ENCODE measurements at regions not wholly inside any gene's neighbourhood (a gene's known extent, or its start where the extent isn't known, plus 50 kb on each side); places are given as distances from the start of the nearest gene placed in this dataset.
"Not testable (repeated sequence)": the region's sequence is repeated elsewhere in the genome, so short reads cannot be mapped to it uniquely, and the experiment has no call there.

DNA sequence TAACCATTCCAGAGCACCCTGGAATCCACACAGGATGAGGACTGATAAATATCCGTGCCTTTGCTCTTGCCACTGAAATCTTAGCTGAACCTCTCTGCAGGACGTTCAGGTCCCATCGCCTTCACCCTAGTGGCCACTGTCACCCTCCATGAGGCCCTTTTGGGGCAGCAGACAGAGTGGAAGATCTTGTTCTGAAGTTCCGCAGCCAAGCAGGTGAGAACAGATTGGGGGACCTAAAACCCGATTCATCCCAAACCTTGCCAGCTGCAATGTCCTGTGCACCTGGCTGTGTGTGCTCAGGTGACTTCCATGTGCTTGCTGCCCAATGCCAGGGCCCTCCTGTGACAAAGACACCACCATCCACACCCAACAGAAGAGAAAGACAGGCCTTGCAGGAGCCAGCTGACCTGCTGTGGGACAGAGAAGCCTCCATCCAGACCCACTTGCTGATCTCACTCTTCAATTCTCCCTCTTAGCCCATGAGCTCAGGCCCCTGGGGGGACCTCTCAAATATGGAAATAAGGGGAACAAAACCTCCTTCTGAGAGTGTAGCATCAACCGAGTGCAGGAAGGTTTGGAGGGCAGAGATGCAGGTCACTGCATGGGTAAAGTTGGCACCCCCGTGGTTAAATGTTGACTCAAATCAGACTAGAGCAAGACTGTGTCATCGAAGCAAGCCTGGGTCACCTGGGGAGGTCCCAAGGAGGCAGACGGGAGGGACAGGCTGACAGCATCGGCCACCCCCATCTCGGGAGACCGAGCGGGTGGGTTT, 308.7 kb upstream of the DIO3 start:
- H3K36me3 Mint-ChIP-seq (ENCODE audit: low read depth): no peaks in the 10 kb centered on the region
- H3K4me1 Mint-ChIP-seq (ENCODE audit: low read depth): peaks cover 15% of the 10 kb centered on the region
- H3K9me3 Mint-ChIP-seq (ENCODE audit: insufficient read depth): no peaks in the 10 kb centered on the region
- CTCF ChIA-PET: no interaction called here
- no peak for DNase-seq
- no peak for ATAC-seq
- peaks cover 3% of the 10 kb centered on the region for H3K27me3 Mint-ChIP-seq (ENCODE audit: low read depth)
- POLR2A ChIA-PET: no interaction called here
- H3K4me3 Mint-ChIP-seq: no peak overlapping the region
- H3K27ac Mint-ChIP-seq: no peak overlapping the region

DNA sequence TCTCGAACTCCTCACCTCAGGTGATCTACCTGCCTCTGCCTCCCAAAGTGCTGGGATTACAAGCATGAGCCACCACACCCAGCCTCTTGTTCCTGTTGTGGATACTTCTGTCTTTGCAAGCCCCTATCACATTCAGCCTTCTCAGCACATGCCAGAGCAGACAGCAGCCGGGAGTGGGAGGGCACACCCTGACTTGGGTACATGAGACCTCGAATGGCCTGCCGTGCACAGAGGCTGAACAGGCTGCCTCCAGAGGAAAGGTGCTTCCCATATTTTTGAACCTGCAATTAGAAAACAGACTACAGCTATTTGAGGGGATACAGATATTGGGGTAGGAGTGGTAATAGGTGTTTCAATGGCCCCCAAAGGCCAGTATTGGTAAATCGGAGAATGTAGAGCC, 307.3 kb upstream of the DIO3 start:
- ChIA-PET CTCF (no interaction called here), POLR2A (no interaction called here)
- H3K27me3 Mint-ChIP-seq (ENCODE audit: low read depth): peaks cover 5% of the 10 kb centered on the region

DNA sequence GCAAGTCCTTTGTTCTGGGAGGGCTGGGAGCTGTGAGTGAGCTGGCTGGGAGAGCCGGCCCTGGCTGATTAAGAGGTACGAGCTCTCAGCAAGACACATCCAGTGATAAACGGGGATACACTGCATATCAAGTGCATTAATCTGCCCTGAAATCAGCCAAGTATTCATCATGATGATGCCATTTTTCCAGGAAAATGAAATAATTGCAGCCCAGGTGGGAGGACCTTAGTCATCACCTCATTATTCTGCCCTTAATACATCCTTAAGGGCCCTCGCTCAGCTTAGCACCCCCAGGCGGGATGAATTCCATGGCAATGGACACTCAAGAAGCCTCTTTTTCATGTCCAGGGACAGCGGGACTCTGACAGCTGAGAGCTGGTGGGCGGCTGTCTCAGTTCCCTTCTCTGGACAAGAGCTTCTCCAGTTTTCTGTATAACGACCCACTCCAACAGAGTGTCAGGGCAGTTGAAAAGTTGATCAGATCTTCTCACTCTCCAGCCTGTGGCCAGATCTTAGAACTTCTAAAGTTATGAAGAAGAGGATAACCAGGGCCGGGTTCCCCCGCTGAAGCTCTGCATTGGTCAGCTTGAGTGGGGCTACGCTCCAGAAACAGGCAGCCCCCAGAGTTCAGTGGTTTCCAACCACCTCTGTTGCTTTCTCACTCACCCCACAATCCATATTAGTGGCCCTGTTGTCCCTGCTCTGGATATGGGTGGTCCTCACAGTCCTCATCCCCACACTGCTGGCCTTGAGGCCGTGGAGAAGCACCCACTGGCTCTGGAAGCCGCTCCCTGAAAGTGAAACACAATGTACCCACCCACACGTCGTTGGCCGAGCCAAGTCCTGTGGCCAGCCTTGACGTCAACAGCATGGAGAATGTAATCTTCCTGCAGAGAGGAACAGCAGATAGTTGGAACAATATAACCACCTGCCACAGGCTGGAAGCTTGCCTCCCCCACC, 306.2 kb upstream of the DIO3 start:
- Mint-ChIP-seq H3K36me3 (ENCODE audit: low read depth) (no peaks in the 10 kb centered on the region), H3K4me1 (ENCODE audit: low read depth) (peaks cover 15% of the 10 kb centered on the region), H3K27me3 (ENCODE audit: low read depth) (peaks cover 8% of the 10 kb centered on the region), H3K4me3 (no peak overlapping the region), H3K9me3 (ENCODE audit: insufficient read depth) (no peaks in the 10 kb centered on the region), H3K27ac (no peak overlapping the region)
- CTCF ChIA-PET: no interaction called here
- ATAC-seq: no peak
- DNase-seq: no peak
- POLR2A ChIA-PET: interaction anchor here (0.6 kb wide), 1 partner anchor 792 kb away, joined by 4 read pairs; no protein-coding TSS in a partner anchor

More for the DNA sequence above, 307.3 kb upstream of the DIO3 start:
- no peak for ATAC-seq
- H3K36me3 Mint-ChIP-seq (ENCODE audit: low read depth): no peaks in the 10 kb centered on the region
- no peak for DNase-seq
- no peak overlapping the region for H3K4me3 Mint-ChIP-seq
- no peaks in the 10 kb centered on the region for H3K9me3 Mint-ChIP-seq (ENCODE audit: insufficient read depth)
- H3K27ac Mint-ChIP-seq: no peak overlapping the region
- H3K4me1 Mint-ChIP-seq (ENCODE audit: low read depth): peaks cover 15% of the 10 kb centered on the region

DNA sequence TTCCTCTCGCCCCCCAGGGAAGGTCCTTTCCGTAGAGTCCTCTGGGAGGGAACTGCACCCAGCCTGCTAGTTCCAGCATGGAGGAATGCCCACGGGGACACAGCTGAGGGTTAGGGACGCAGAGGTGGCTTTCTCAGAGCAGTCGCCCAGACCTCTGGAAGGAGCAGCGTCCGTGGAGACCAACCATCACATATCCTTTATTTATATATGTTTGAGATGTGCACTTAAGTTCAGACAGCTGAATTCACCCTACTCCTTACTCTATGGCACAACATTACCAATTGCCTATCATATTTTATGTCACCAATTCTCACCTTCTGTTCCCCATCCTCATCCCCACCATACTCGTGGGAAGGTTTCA, 305.6 kb upstream of the DIO3 start:
- ATAC-seq: no peak
- POLR2A ChIA-PET: no interaction called here
- H3K4me3 Mint-ChIP-seq: no peak overlapping the region
- no peaks in the 10 kb centered on the region for H3K9me3 Mint-ChIP-seq (ENCODE audit: insufficient read depth)
- H3K27me3 Mint-ChIP-seq (ENCODE audit: low read depth): peaks cover 8% of the 10 kb centered on the region
- CTCF ChIA-PET: no interaction called here
- H3K36me3 Mint-ChIP-seq (ENCODE audit: low read depth): no peaks in the 10 kb centered on the region
- peaks cover 15% of the 10 kb centered on the region for H3K4me1 Mint-ChIP-seq (ENCODE audit: low read depth)
- DNase-seq: no peak
- H3K27ac Mint-ChIP-seq: no peak overlapping the region

DNA sequence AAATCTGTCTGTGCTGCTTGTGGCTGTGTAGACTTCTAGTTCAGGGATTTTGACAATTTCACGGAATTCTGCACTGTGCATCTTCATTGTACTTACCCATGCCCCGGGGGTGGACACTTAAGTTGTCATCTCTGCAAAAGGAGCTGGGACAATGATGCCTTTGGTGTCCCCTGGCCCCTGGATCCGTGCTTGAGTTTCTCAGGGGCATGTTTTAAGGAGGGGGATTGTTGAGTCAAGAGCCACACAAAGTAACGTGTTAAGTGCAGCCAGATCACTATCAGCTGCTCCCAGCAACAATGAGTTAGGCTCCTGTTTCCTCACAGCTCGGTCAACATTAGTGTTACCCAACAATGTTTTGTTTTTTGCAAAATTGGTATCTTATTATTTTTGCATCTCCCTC, 305.0 kb upstream of the DIO3 start:
- no peaks in the 10 kb centered on the region for H3K9me3 Mint-ChIP-seq (ENCODE audit: insufficient read depth)
- H3K4me3 Mint-ChIP-seq: no peak overlapping the region
- no peak for ATAC-seq
- peaks cover 8% of the 10 kb centered on the region for H3K27me3 Mint-ChIP-seq (ENCODE audit: low read depth)
- H3K27ac Mint-ChIP-seq: no peak overlapping the region
- peaks cover 15% of the 10 kb centered on the region for H3K4me1 Mint-ChIP-seq (ENCODE audit: low read depth)
- POLR2A ChIA-PET: no interaction called here
- CTCF ChIA-PET: no interaction called here
- H3K36me3 Mint-ChIP-seq (ENCODE audit: low read depth): no peaks in the 10 kb centered on the region
- no peak for DNase-seq

DNA sequence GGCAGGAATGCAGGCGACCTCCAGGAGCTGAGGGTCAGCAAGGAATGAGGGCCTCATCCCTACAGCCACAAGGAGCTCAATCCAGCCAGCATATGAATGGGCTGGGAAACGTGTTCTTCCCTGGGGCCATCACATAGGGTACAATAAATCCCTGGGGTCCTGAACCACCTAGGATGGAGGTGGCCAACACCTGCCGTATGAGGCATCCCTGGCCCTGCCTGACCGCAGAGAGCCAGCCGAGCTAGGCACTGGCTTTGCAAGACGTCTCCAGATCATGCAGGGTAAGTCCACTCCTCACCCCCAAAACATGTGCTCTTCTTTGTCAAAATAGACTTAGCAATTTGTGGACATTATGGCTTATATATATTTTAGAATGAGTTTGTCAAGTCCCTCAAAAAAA, 303.7 kb upstream of the DIO3 start:
- H3K4me3 Mint-ChIP-seq: no peak overlapping the region
- no peaks in the 10 kb centered on the region for H3K36me3 Mint-ChIP-seq (ENCODE audit: low read depth)
- DNase-seq (no peak), ATAC-seq (no peak)
- ChIA-PET CTCF (no interaction called here), POLR2A (no interaction called here)
- H3K27ac Mint-ChIP-seq: no peak overlapping the region
- no peaks in the 10 kb centered on the region for H3K9me3 Mint-ChIP-seq (ENCODE audit: insufficient read depth)
- H3K27me3 Mint-ChIP-seq (ENCODE audit: low read depth): peaks cover 8% of the 10 kb centered on the region
- peaks cover 5% of the 10 kb centered on the region for H3K4me1 Mint-ChIP-seq (ENCODE audit: low read depth)

DNA sequence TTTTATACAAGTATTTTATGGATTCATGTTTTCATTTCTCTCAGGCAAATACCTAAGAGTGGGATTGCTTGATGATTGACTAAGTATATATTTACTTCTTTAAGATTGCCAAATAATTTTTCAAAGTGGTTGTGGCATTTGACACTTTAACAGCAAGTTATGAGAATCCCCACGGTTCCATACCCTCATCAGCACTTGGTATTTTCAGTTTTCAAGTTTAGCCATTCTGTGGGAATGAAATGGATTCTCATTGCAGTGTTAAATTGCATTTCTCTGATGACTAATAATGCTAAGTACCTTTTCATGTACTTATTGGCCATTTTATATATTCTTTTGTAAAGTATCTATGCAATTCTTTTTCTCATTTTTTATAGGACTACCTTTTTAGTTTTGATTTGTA, 301.5 kb upstream of the DIO3 start:
- no peak overlapping the region for H3K27ac Mint-ChIP-seq
- no peaks in the 10 kb centered on the region for H3K4me1 Mint-ChIP-seq (ENCODE audit: low read depth)
- ChIA-PET CTCF (no interaction called here), POLR2A (no interaction called here)
- no peak overlapping the region for H3K4me3 Mint-ChIP-seq
- H3K9me3 Mint-ChIP-seq (ENCODE audit: insufficient read depth): no peaks in the 10 kb centered on the region
- H3K36me3 Mint-ChIP-seq (ENCODE audit: low read depth): no peaks in the 10 kb centered on the region
- H3K27me3 Mint-ChIP-seq (ENCODE audit: low read depth): peaks cover 11% of the 10 kb centered on the region
- ATAC-seq (no peak), DNase-seq (no peak)

DNA sequence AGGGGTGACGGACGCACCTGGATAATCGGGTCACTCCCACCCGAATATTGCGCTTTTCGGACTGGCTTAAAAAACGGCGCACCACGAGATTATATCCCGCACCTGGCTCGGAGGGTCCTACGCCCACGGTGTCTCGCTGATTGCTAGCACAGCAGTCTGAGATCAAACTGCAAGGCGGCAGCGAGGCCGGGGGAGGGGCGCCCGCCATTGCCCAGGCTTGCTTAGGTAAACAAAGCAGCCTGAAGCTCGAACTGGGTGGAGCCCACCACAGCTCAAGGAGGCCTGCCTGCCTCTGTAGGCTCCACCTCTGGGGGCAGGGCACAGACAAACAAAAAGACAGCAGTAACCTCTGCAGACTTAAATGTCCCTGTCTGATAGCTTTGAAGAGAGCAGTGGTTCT, 294.9 kb upstream of the DIO3 start:
- CTCF ChIA-PET; ATAC-seq; H3K36me3 Mint-ChIP-seq (ENCODE audit: low read depth); H3K4me1 Mint-ChIP-seq (ENCODE audit: low read depth); H3K4me3 Mint-ChIP-seq; POLR2A ChIA-PET; DNase-seq; H3K9me3 Mint-ChIP-seq (ENCODE audit: insufficient read depth); H3K27ac Mint-ChIP-seq; H3K27me3 Mint-ChIP-seq (ENCODE audit: low read depth): not testable (repeated sequence)

DNA sequence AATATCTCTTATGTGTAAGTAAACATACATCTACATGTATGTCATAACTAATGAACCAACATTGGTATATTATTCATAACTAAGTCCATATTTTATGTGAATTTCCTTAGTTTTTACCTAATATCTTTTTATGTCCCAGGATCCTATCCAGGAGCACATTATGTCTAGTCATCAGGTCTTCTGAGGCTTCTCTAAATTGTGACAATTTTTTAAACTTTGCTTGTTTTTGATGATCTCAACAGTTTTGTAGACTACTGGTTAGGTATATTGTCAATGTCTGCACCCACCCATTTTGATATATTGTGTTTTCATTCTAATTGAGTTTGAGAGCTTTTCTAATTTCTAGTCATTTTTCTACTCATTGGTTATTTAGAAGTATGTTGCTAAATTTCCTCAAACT, 288.2 kb upstream of the DIO3 start:
- Mint-ChIP-seq H3K27ac (no peak overlapping the region), H3K27me3 (ENCODE audit: low read depth) (peaks cover 2% of the 10 kb centered on the region), H3K9me3 (ENCODE audit: insufficient read depth) (no peaks in the 10 kb centered on the region), H3K4me1 (ENCODE audit: low read depth) (no peaks in the 10 kb centered on the region), H3K36me3 (ENCODE audit: low read depth) (no peaks in the 10 kb centered on the region), H3K4me3 (no peak overlapping the region)
- no peak for DNase-seq
- ATAC-seq: no peak
- ChIA-PET CTCF (no interaction called here), POLR2A (no interaction called here)

DNA sequence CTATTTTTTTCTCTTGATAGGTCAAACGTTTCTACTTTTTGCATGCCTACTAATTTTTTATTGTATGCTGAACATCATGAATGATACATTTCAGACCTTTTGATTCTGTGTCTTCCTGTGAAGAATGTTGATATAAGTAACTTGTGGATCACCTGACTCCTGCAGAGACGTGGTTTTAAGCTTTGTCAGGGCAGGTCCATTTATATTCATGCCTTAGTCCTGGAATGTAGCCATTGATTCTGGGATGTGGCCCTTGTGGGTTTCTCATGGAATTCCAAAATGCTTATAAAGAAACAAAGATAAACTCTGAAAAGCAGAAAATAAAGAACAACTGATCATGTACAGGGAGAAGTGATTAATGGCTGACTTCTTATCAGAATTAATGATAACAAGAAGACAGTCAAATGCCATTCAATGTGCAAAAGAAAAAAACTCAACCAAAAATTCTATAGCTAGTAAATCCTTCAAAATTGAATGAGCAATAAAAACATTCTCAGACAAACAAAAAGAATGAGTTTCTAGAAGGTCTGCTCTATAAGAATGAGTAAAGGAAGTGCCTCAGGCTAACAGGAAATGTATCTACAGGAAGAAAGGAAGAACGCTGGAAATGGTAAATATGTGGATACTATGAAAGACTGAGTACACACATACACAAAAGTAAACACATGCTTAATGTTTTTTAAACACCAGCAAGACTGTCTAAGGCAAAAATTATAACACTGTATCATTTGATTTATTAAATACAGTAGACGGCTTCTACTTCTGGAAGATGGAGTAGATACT, 284.8 kb upstream of the DIO3 start:
- H3K27ac Mint-ChIP-seq: no peak overlapping the region
- no peaks in the 10 kb centered on the region for H3K36me3 Mint-ChIP-seq (ENCODE audit: low read depth)
- POLR2A ChIA-PET: no interaction called here
- H3K27me3 Mint-ChIP-seq (ENCODE audit: low read depth): peaks cover 2% of the 10 kb centered on the region
- CTCF ChIA-PET: no interaction called here
- DNase-seq (no peak), ATAC-seq (no peak)
- no peaks in the 10 kb centered on the region for H3K9me3 Mint-ChIP-seq (ENCODE audit: insufficient read depth)
- no peak overlapping the region for H3K4me3 Mint-ChIP-seq
- H3K4me1 Mint-ChIP-seq (ENCODE audit: low read depth): no peaks in the 10 kb centered on the region

DNA sequence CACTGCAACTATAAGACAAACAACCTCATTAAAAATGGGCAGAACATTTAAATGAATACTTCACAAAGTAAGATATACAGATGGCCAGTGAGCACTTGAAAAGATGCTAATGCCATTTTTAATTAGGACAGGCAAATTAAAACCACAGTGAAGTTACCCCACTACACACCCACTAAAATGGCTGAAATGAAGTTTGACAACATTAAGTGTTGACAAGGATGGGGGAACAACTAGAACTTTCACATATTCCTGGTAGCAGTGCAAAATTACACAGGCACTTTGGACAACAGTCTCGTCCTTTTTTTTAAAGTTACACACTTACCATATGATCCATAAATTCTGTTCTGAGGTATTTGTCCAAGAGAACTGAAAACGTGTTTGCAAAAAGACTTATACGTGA, 278.9 kb upstream of the DIO3 start:
- H3K27ac Mint-ChIP-seq: no peak overlapping the region
- H3K27me3 Mint-ChIP-seq (ENCODE audit: low read depth): peaks cover 5% of the 10 kb centered on the region
- no peak overlapping the region for H3K4me3 Mint-ChIP-seq
- ATAC-seq (no peak), DNase-seq (no peak)
- no peaks in the 10 kb centered on the region for H3K4me1 Mint-ChIP-seq (ENCODE audit: low read depth)
- CTCF ChIA-PET: no interaction called here
- POLR2A ChIA-PET: no interaction called here
- H3K9me3 Mint-ChIP-seq (ENCODE audit: insufficient read depth): no peaks in the 10 kb centered on the region
- no peaks in the 10 kb centered on the region for H3K36me3 Mint-ChIP-seq (ENCODE audit: low read depth)

DNA sequence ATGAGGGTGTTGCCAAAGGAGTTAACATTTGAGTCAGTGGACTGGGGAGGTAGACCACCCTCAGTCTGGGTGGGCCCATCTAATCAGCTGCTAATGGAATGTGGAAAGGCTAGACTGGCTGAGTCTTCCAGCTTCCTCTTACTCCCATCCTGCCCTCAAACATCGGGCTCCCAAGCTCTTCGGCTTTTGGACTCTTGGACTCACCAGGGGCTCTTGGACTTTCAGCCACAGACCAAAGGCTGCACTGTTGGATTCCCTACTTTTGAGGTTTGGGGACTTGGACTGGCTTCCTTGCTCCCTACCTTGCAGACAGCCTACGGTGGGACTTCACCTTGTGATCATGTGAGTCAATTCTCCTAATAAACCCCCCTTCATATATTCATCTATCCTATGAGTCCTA, 276.6 kb upstream of the DIO3 start:
- ATAC-seq (no peak), DNase-seq (no peak)
- no peaks in the 10 kb centered on the region for H3K9me3 Mint-ChIP-seq (ENCODE audit: insufficient read depth)
- ChIA-PET POLR2A (no interaction called here), CTCF (no interaction called here)
- no peaks in the 10 kb centered on the region for H3K36me3 Mint-ChIP-seq (ENCODE audit: low read depth)
- no peak overlapping the region for H3K4me3 Mint-ChIP-seq
- no peak overlapping the region for H3K27ac Mint-ChIP-seq
- H3K27me3 Mint-ChIP-seq (ENCODE audit: low read depth): peaks cover 5% of the 10 kb centered on the region
- no peaks in the 10 kb centered on the region for H3K4me1 Mint-ChIP-seq (ENCODE audit: low read depth)

Measured in activated CD8-positive, alpha-beta T cell treated with anti-CD3 and anti-CD28 coated beads, Interleukin-2, amount 10 ng/mL, durations not matched to agents 7 days and 5 days (primary cell).